HEK293 (cell line): ENCODE measurements at regions not wholly inside any gene's neighbourhood (a gene's known extent, or its start where the extent isn't known, plus 50 kb on each side); places are given as distances from the start of the nearest gene placed in this dataset.

ENCODE experiments used
- CTCF ChIA-PET: fragments of 350-600 bp; formaldehyde crosslinking; extraction: SDS; loops from one replicate; lab custom pipeline; 2021; ENCODE audit warnings: antibody characterized with exemption; lab: Yijun Ruan, JAX
- POLR2A ChIA-PET: fragments of 300-600 bp; formaldehyde crosslinking; extraction: SDS; loops from one replicate; lab custom pipeline; 2020; ENCODE audit warnings: antibody characterized with exemption, inconsistent platforms; lab: Yijun Ruan, JAX
- H3K27ac ChIP-seq: fragments of 200-500 bp; sonication (Bioruptor generic); 2 replicates; pipeline ENCODE4 v1.5.1; 2014; ENCODE audit warnings: low read depth, low read length, control low read depth, inconsistent platforms; ENCODE audit errors: extremely low read depth
- H3K36me3 ChIP-seq, 2 experiments: fragments of 200-500 bp in 1 of 2; sonication (Bioruptor generic) in 1 of 2; 1 replicate in 1 of 2; 2 replicates in 1 of 2; pipeline ENCODE4 v1.5.1; 2014 to 2017; ENCODE audit warnings: inconsistent platforms in 2 of 2, low read length in 2 of 2; ENCODE audit not compliant: control insufficient read depth in 2 of 2, insufficient read depth in 1 of 2
- H3K4me1 ChIP-seq: fragments of 200-500 bp; sonication (Bioruptor generic); 2 replicates; pipeline ENCODE4 v1.5.1; 2014; ENCODE audit warnings: mild to moderate bottlenecking, low read length, inconsistent platforms; ENCODE audit not compliant: control insufficient read depth, insufficient read depth
- H3K4me3 ChIP-seq: 2 replicates; pipeline ENCODE4 v1.5.1; 2011; ENCODE audit warnings: low read depth, mild to moderate bottlenecking, control low read depth, low read length, moderate library complexity
- H3K9me3 ChIP-seq: fragments of 200-500 bp; sonication (Bioruptor generic); 2 replicates; pipeline ENCODE4 v1.5.1; 2014; ENCODE audit warnings: low read depth, low read length, inconsistent platforms; ENCODE audit not compliant: control insufficient read depth, insufficient read depth
- BCL11B ChIP-seq: fragments of 450-650 bp; formaldehyde crosslinking; IDR thresholded peaks from 2 replicates; pipeline ENCODE4 v1.5.1; 2016; ENCODE audit warnings: low read depth, missing biosample characterization, missing genetic modification characterization
- INSM2 ChIP-seq: fragments of 450-650 bp; formaldehyde crosslinking; IDR thresholded peaks from 2 replicates; pipeline ENCODE4 v1.5.1; 2016; ENCODE audit warnings: missing biosample characterization, missing genetic modification characterization
- KLF1 ChIP-seq: fragments of 450-650 bp; formaldehyde crosslinking; IDR thresholded peaks from 2 replicates; pipeline ENCODE4 v1.5.1; 2016; ENCODE audit warnings: missing biosample characterization, missing genetic modification characterization
- KLF16 ChIP-seq: fragments of 450-650 bp; formaldehyde crosslinking; IDR thresholded peaks from 2 replicates; pipeline ENCODE4 v1.5.1; 2017; ENCODE audit warnings: missing biosample characterization, missing genetic modification characterization
- MEIS1 ChIP-seq: sonication (generic); formaldehyde crosslinking; IDR thresholded peaks from 2 replicates; pipeline ENCODE4 v1.8.1; 2022; ENCODE audit warnings: missing genetic modification reagents, mild to moderate bottlenecking, borderline replicate concordance
- OSR2 ChIP-seq: fragments of 450-650 bp; formaldehyde crosslinking; IDR thresholded peaks from 2 replicates; pipeline ENCODE4 v1.5.1; 2016; ENCODE audit warnings: missing biosample characterization, missing genetic modification characterization
- SALL2 ChIP-seq: fragments of 450-650 bp; formaldehyde crosslinking; IDR thresholded peaks from 2 replicates; pipeline ENCODE4 v1.5.0; 2017; ENCODE audit warnings: missing biosample characterization, mild to moderate bottlenecking, missing genetic modification characterization, borderline replicate concordance
- ZBTB20 ChIP-seq: fragments of 450-650 bp; formaldehyde crosslinking; IDR thresholded peaks from 2 replicates; pipeline ENCODE4 v1.5.1; 2016; ENCODE audit warnings: missing biosample characterization, missing genetic modification characterization
- ZBTB49 ChIP-seq: fragments of 450-650 bp; formaldehyde crosslinking; IDR thresholded peaks from 2 replicates; pipeline ENCODE4 v1.5.1; 2016; ENCODE audit warnings: missing biosample characterization, missing genetic modification characterization, low read depth
- ZBTB8A ChIP-seq: fragments of 450-650 bp; formaldehyde crosslinking; IDR thresholded peaks from 2 replicates; pipeline ENCODE4 v1.5.1; 2016; ENCODE audit warnings: missing biosample characterization, missing genetic modification characterization
- ZNF138 ChIP-seq: fragments of 450-650 bp; formaldehyde crosslinking; IDR thresholded peaks from 2 replicates; pipeline ENCODE4 v1.5.1; 2016; ENCODE audit warnings: missing biosample characterization, missing genetic modification characterization, borderline replicate concordance
- ZNF157 ChIP-seq: fragments of 450-650 bp; formaldehyde crosslinking; IDR thresholded peaks from 2 replicates; pipeline ENCODE4 v1.5.1; 2016; ENCODE audit warnings: missing biosample characterization, missing genetic modification characterization
- ZNF19 ChIP-seq: fragments of 450-650 bp; formaldehyde crosslinking; IDR thresholded peaks from 2 replicates; pipeline ENCODE4; 2016; ENCODE audit warnings: missing biosample characterization, missing genetic modification characterization, low read depth
- ZNF2 ChIP-seq: fragments of 450-650 bp; formaldehyde crosslinking; IDR thresholded peaks from 2 replicates; pipeline ENCODE4 v1.5.1; 2016; ENCODE audit warnings: missing biosample characterization, missing genetic modification characterization
- ZNF350 ChIP-seq: fragments of 450-650 bp; formaldehyde crosslinking; IDR thresholded peaks from 2 replicates; pipeline ENCODE4 v1.5.0; 2017; ENCODE audit warnings: missing biosample characterization, mild to moderate bottlenecking, missing genetic modification characterization
- ZNF473 ChIP-seq: fragments of 450-650 bp; formaldehyde crosslinking; IDR thresholded peaks from 2 replicates; pipeline ENCODE4 v1.5.1; 2017; ENCODE audit warnings: missing biosample characterization, missing genetic modification characterization
- ZNF501 ChIP-seq: fragments of 450-650 bp; formaldehyde crosslinking; IDR thresholded peaks from 2 replicates; pipeline ENCODE4 v1.5.1; 2016; ENCODE audit warnings: missing biosample characterization, missing genetic modification characterization
- ZNF544 ChIP-seq: fragments of 450-650 bp; formaldehyde crosslinking; IDR thresholded peaks from 2 replicates; pipeline ENCODE4 v1.5.0; 2017; ENCODE audit warnings: missing biosample characterization, missing genetic modification characterization
- ZNF558 ChIP-seq: fragments of 450-650 bp; formaldehyde crosslinking; IDR thresholded peaks from 2 replicates; pipeline ENCODE4 v1.5.1; 2016; ENCODE audit warnings: missing biosample characterization, missing genetic modification characterization
- ZNF560 ChIP-seq: fragments of 450-650 bp; formaldehyde crosslinking; IDR thresholded peaks from 2 replicates; pipeline ENCODE4 v1.5.1; 2017; ENCODE audit warnings: missing biosample characterization, missing genetic modification characterization, borderline replicate concordance
- ZNF580 ChIP-seq: fragments of 450-650 bp; formaldehyde crosslinking; IDR thresholded peaks from 2 replicates; pipeline ENCODE4 v1.5.1; 2016; ENCODE audit warnings: missing biosample characterization, missing genetic modification characterization
- ZNF585B ChIP-seq: fragments of 450-650 bp; formaldehyde crosslinking; IDR thresholded peaks from 2 replicates; pipeline ENCODE4 v1.5.1; 2016; ENCODE audit warnings: missing biosample characterization, missing genetic modification characterization
- ZNF623 ChIP-seq: fragments of 450-650 bp; formaldehyde crosslinking; IDR thresholded peaks from 2 replicates; pipeline ENCODE4 v1.5.1; 2016; ENCODE audit warnings: missing biosample characterization, missing genetic modification characterization
- ZNF626 ChIP-seq: fragments of 450-650 bp; sonication (Bioruptor Pico); formaldehyde crosslinking; IDR thresholded peaks from 2 replicates; pipeline ENCODE4 v1.5.1; 2018; ENCODE audit warnings: missing biosample characterization, missing genetic modification characterization, inconsistent platforms
- ZNF791 ChIP-seq: fragments of 450-650 bp; formaldehyde crosslinking; IDR thresholded peaks from 2 replicates; pipeline ENCODE4 v1.5.1; 2016; ENCODE audit warnings: missing biosample characterization, missing genetic modification characterization
- ZSCAN5A ChIP-seq: fragments of 450-650 bp; formaldehyde crosslinking; IDR thresholded peaks from 2 replicates; pipeline ENCODE4 v1.5.1; 2016; ENCODE audit warnings: missing biosample characterization, missing genetic modification characterization
- TF ChIP-seq, protein P1 (sequence below): fragments of 450-650 bp; formaldehyde crosslinking; optimal IDR thresholded peaks from 2 replicates; pipeline ENCODE3; 2016; ENCODE audit warnings: missing biosample characterization, mild to moderate bottlenecking, missing genetic modification characterization
- TF ChIP-seq, protein P2 (sequence below): IDR thresholded peaks from 2 replicates; pipeline ENCODE4 v1.6.1; 2011; ENCODE audit warnings: mild to moderate bottlenecking, low read depth, low read length, borderline replicate concordance

GRCh38 chr3:14323401-14324223 lies 78.8 kb upstream of the SLC6A6 start:
- ChIA-PET CTCF (interaction anchor here (0.9 to 1.3 kb wide), 3 partner anchors 31 to 120 kb away, joined by 3 to 4 read pairs (median 3); no protein-coding TSS in a partner anchor), POLR2A (no interaction called here)

GRCh38 chr3:14324224-14324944 lies 78.0 kb upstream of the SLC6A6 start:
- TF ChIP-seq ZNF585B (no peak), ZNF501 (tag by site-specific recombination) (no peak), ZNF580 (no peak), ZSCAN5A (no peak), SALL2 (tag by site-specific recombination) (no peak), ZNF157 (tag by site-specific recombination) (no peak), ZBTB20 (tag by site-specific recombination) (no peak), ZNF626 (no peak), OSR2 (tag by site-specific recombination) (no peak), ZNF138 (tag by site-specific recombination) (no peak), KLF16 (no peak), ZNF2 (tag by site-specific recombination) (no peak), ZNF350 (tag by site-specific recombination) (no peak), INSM2 (tag by site-specific recombination) (no peak), ZNF544 (tag by site-specific recombination) (no peak), ZNF560 (tag by site-specific recombination) (no peak), ZBTB8A (no peak), MEIS1 (CRISPR knock-in tag) (no peak), ZBTB49 (tag by site-specific recombination) (no peak)
- TF ChIP-seq, protein P1, sequence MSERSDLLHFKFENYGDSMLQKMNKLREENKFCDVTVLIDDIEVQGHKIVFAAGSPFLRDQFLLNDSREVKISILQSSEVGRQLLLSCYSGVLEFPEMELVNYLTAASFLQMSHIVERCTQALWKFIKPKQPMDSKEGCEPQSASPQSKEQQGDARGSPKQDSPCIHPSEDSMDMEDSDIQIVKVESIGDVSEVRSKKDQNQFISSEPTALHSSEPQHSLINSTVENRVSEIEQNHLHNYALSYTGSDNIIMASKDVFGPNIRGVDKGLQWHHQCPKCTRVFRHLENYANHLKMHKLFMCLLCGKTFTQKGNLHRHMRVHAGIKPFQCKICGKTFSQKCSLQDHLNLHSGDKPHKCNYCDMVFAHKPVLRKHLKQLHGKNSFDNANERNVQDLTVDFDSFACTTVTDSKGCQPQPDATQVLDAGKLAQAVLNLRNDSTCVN (tag by site-specific recombination): no peak
- peaks cover 2% of the 10 kb centered on the region; the same call in 1 of the 2 replicates for H3K4me1 ChIP-seq
- no peak overlapping the region for H3K4me3 ChIP-seq
- no peaks in the 10 kb centered on the region for H3K9me3 ChIP-seq
- POLR2A ChIA-PET: no interaction called here
- CTCF ChIA-PET: interaction anchor here (0.9 to 1.1 kb wide), 2 partner anchors 32 to 63 kb away, joined by 3 to 4 read pairs; no protein-coding TSS in a partner anchor
- H3K27ac ChIP-seq: no peak overlapping the region
- H3K36me3 ChIP-seq: no peaks in the 10 kb centered on the region

More at GRCh38 chr3:14323401-14324223, 78.8 kb upstream of the SLC6A6 start:
- Histone ChIP-seq H3K4me1 (no peaks in the 10 kb centered on the region), H3K36me3 (no peaks in the 10 kb centered on the region), H3K27ac (no peak overlapping the region), H3K4me3 (no peak overlapping the region), H3K9me3 (no peaks in the 10 kb centered on the region)
- TF ChIP-seq ZNF558: no peak
- TF ChIP-seq ZNF19 (tag by site-specific recombination): no peak
- TF ChIP-seq ZNF791 (tag by site-specific recombination): no peak
- TF ChIP-seq KLF1: no peak
- TF ChIP-seq, protein P2, sequence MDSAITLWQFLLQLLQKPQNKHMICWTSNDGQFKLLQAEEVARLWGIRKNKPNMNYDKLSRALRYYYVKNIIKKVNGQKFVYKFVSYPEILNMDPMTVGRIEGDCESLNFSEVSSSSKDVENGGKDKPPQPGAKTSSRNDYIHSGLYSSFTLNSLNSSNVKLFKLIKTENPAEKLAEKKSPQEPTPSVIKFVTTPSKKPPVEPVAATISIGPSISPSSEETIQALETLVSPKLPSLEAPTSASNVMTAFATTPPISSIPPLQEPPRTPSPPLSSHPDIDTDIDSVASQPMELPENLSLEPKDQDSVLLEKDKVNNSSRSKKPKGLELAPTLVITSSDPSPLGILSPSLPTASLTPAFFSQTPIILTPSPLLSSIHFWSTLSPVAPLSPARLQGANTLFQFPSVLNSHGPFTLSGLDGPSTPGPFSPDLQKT: no peak
- TF ChIP-seq BCL11B (tag by site-specific recombination): no peak
- TF ChIP-seq ZNF623 (tag by site-specific recombination): no peak
- TF ChIP-seq ZNF473: no peak
- TF ChIP-seq, all 188 proteins: peak for 0
